B cell (primary cell): ENCODE measurements at regions not wholly inside any gene's neighbourhood (a gene's known extent, or its start where the extent isn't known, plus 50 kb on each side); places are given as distances from the start of the nearest gene placed in this dataset.

Experiments
- ATAC-seq: fragments of 200-7000 bp; cut with Tn5 transposase; one replicate; pipeline ENCODE4 v1.10.0; 2021; ENCODE audit warnings: low read depth, mild to moderate bottlenecking, moderate number of reproducible peaks, moderate library complexity
- CTCF ChIA-PET: fragments of 350-600 bp; sonication (Branson Sonifier 250); formaldehyde crosslinking; loops from one replicate; lab custom pipeline; 2021; ENCODE audit warnings: antibody characterized with exemption, inconsistent platforms; lab: Charles Lee
- POLR2A ChIA-PET: fragments of 350-600 bp; sonication (Branson Sonifier 250); formaldehyde crosslinking; loops from one replicate; lab custom pipeline; 2021; ENCODE audit warnings: antibody characterized with exemption; lab: Charles Lee
- DNase-seq: peaks from one replicate; pipeline ENCODE4 v3.0.0; 2013
- H2AFZ ChIP-seq: 2 replicates; pipeline ENCODE4 v1.6.1; 2012; ENCODE audit warnings: mild to moderate bottlenecking, low read depth, low read length; ENCODE audit not compliant: insufficient read depth, poor library complexity, severe bottlenecking
- H3K27ac ChIP-seq, 2 donors: 1 replicate in 1 of 2; 2 replicates in 1 of 2; pipeline ENCODE4 v1.5.1; 2012 to 2013; ENCODE audit warnings: low read length in 2 of 2, mild to moderate bottlenecking in 2 of 2, moderate library complexity in 1 of 2
- H3K27me3 ChIP-seq, 4 experiments: fragments of 200-600 bp in 1 of 4; sonication (generic) in 1 of 4; replicated peaks in 1 of 4; 1 replicate in 2 of 4; 2 replicates in 2 of 4; pipeline versions ENCODE4 v1.6.1 to v1.7.0; 2013 to 2016; ENCODE audit warnings: low read length in 3 of 4, mild to moderate bottlenecking in 2 of 4, mixed read lengths in 1 of 4, moderate library complexity in 1 of 4; ENCODE audit not compliant: insufficient read depth in 4 of 4, control insufficient read depth in 3 of 4; ENCODE audit errors: control extremely low read depth in 1 of 4
- H3K36me3 ChIP-seq, 2 experiments: replicated peaks in 1 of 2; 1 replicate in 1 of 2; 2 replicates in 1 of 2; pipeline versions ENCODE4 v1.6.1 to v1.7.1; 2013; ENCODE audit warnings: low read length in 1 of 2; ENCODE audit not compliant: insufficient read depth in 2 of 2, control insufficient read depth in 1 of 2; ENCODE audit errors: control extremely low read depth in 1 of 2, extremely low read depth in 1 of 2
- H3K4me1 ChIP-seq, 2 donors: fragments of 200-600 bp in 1 of 2; sonication (generic) in 1 of 2; 1 replicate in 1 of 2; 2 replicates in 1 of 2; pipeline versions ENCODE4 v1.5.1 to v1.6.1; 2013 to 2017; ENCODE audit warnings: low read length in 2 of 2; ENCODE audit not compliant: control insufficient read depth in 2 of 2, insufficient read depth in 2 of 2
- H3K4me2 ChIP-seq: replicated peaks from 2 replicates; pipeline ENCODE3; 2012; ENCODE audit warnings: mild to moderate bottlenecking, low read depth, low read length; ENCODE audit not compliant: poor library complexity, severe bottlenecking
- H3K4me3 ChIP-seq, 5 experiments: fragments of 200-600 bp in 1 of 5; sonication (generic) in 1 of 5; 1 replicate in 3 of 5; 2 replicates in 2 of 5; pipeline versions ENCODE4 v1.5.1 to v1.7.0; 2011 to 2016; ENCODE audit warnings: low read length in 4 of 5, mild to moderate bottlenecking in 4 of 5, low read depth in 2 of 5, control low read depth in 1 of 5, moderate library complexity in 1 of 5; ENCODE audit not compliant: insufficient read depth in 1 of 5; ENCODE audit errors: control extremely low read depth in 1 of 5, extremely low read depth in 1 of 5
- H3K79me2 ChIP-seq: fragments of 200-600 bp; sonication (generic); one replicate; pipeline ENCODE4 v1.6.0; 2016; ENCODE audit warnings: low read length; ENCODE audit not compliant: control insufficient read depth, insufficient read depth
- H3K9ac ChIP-seq: fragments of 200-600 bp; sonication (generic); 2 replicates; pipeline ENCODE4 v1.6.1; 2017; ENCODE audit warnings: mild to moderate bottlenecking, low read length, moderate library complexity
- H3K9me3 ChIP-seq, 3 donors: one replicate each; pipeline versions ENCODE4 v1.6.1 to v1.7.1; 2013; ENCODE audit warnings: low read length in 2 of 3; ENCODE audit not compliant: control insufficient read depth in 2 of 3, insufficient read depth in 1 of 3; ENCODE audit errors: control extremely low read depth in 1 of 3
- H4K20me1 ChIP-seq: 2 replicates; pipeline ENCODE4 v1.6.0; 2012; ENCODE audit warnings: mild to moderate bottlenecking, low read length; ENCODE audit not compliant: insufficient read depth, control insufficient read depth, poor library complexity, severe bottlenecking
- H3K27ac Mint-ChIP-seq: one replicate; pipeline ENCODE4 v1.8.0; 2021; ENCODE audit warnings: mixed read lengths
- H3K27me3 Mint-ChIP-seq: one replicate; pipeline ENCODE4 v1.8.0; 2021; ENCODE audit warnings: mixed read lengths
- H3K4me1 Mint-ChIP-seq: one replicate; pipeline ENCODE4 v1.8.0; 2021; ENCODE audit warnings: mixed read lengths
- H3K4me3 Mint-ChIP-seq: one replicate; pipeline ENCODE4 v1.8.0; 2021; ENCODE audit warnings: mixed read lengths
- H3K9me3 Mint-ChIP-seq: one replicate; pipeline ENCODE4 v1.8.0; 2022; ENCODE audit warnings: mixed read lengths; ENCODE audit not compliant: insufficient read depth
- EZH2 ChIP-seq: IDR thresholded peaks from 2 replicates; pipeline ENCODE4 v1.6.1; 2012; ENCODE audit warnings: borderline replicate concordance, low read depth, mild to moderate bottlenecking, moderate library complexity, low read length; ENCODE audit not compliant: insufficient read depth, poor library complexity, severe bottlenecking
- WGBS: methylation state at CpG from one replicate; pipeline ENCODE4 v1.1.5; 2013; ENCODE audit warnings: missing lambda C conversion rate; ENCODE audit not compliant: insufficient coverage; 5-methylcytosine and 5-hydroxymethylcytosine counted together
- intact Hi-C: fragments of 100-400 bp; cut with micrococcal nuclease; formaldehyde crosslinking; loops from one replicate; pipeline ENCODE4 v1.10.0; 2022
- TF ChIP-seq, protein P1 (sequence below): fragments of 200-600 bp; IDR thresholded peaks from one replicate; pipeline ENCODE4 v1.8.0; 2022; ENCODE audit warnings: antibody characterized with exemption, mild to moderate bottlenecking

DNA sequence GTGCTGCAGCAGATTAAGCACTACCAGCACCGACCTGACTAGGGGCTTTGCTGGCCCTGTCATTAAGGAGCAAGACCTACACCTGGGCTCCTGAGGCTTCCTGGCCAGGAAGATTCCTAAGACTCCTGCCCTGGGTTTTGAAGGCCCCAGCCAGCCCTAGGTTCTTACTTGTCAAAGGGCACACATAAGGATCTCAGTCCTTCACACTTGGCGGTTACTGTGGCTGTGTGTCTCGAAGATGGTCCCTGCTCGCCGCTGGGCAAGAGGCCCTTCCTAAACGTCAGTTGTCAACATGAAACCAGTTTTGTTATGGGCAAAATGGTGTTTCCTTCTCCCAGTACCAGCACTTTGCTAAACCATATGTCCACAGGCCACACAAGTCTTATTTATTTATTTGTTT is 470.6 kb downstream of the TOX3 start:
- WGBS, result 93% methylated on average over 3 of the region's 6 CpGs
- Histone ChIP-seq H2AFZ (no peak overlapping the region), H3K9ac (no peak overlapping the region), H3K79me2 (no peaks in the 10 kb centered on the region), H3K27me3 (no peaks in the 10 kb centered on the region), H3K27ac (no peak overlapping the region), H3K4me3 (no peak overlapping the region), H3K9me3 (peaks cover 0 to 9% (median 0%) of the 10 kb centered on the region in 3 donors), H3K36me3 (no peaks in the 10 kb centered on the region), H4K20me1 (no peaks in the 10 kb centered on the region), H3K4me2 (no peak overlapping the region), H3K4me1 (no peaks in the 10 kb centered on the region)
- ATAC-seq (no peak), DNase-seq (no peak)
- H3K4me3 Mint-ChIP-seq, result no peak overlapping the region
- H3K27ac Mint-ChIP-seq, result no peak overlapping the region
- ChIA-PET CTCF (no interaction called here), POLR2A (no interaction called here)
- peaks cover 3% of the 10 kb centered on the region for H3K9me3 Mint-ChIP-seq
- intact Hi-C loops, result no loop called here
- H3K27me3 Mint-ChIP-seq, result no peaks in the 10 kb centered on the region
- TF ChIP-seq, protein P1, sequence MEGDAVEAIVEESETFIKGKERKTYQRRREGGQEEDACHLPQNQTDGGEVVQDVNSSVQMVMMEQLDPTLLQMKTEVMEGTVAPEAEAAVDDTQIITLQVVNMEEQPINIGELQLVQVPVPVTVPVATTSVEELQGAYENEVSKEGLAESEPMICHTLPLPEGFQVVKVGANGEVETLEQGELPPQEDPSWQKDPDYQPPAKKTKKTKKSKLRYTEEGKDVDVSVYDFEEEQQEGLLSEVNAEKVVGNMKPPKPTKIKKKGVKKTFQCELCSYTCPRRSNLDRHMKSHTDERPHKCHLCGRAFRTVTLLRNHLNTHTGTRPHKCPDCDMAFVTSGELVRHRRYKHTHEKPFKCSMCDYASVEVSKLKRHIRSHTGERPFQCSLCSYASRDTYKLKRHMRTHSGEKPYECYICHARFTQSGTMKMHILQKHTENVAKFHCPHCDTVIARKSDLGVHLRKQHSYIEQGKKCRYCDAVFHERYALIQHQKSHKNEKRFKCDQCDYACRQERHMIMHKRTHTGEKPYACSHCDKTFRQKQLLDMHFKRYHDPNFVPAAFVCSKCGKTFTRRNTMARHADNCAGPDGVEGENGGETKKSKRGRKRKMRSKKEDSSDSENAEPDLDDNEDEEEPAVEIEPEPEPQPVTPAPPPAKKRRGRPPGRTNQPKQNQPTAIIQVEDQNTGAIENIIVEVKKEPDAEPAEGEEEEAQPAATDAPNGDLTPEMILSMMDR, result no peak
- no peak for TF ChIP-seq EZH2
- H3K4me1 Mint-ChIP-seq, result no peaks in the 10 kb centered on the region

DNA sequence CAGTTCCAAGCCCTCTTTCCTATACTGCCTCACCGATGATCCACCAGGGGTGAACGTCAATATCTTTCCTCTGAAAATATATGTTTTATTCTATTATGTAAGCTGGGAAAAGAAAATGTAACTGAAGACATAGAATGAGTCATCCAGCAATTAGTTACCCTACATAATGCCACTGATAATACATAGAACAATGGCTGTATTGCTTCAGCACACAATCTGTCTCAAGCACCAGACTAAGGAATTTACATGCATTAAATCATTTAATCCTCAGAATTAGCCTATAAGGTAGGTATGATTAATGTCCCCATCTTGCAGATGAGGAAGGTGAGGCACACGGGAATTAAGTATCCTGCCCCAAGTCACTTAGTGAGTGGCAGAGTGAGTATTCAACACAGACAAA is 472.8 kb downstream of the TOX3 start:
- intact Hi-C loops, result no loop called here
- CTCF ChIA-PET, result no interaction called here
- H3K4me3 Mint-ChIP-seq, result no peak overlapping the region
- ATAC-seq (no peak), DNase-seq (no peak)
- H3K4me3 ChIP-seq, result no peak overlapping the region
- H3K9me3 Mint-ChIP-seq, result peaks cover 3% of the 10 kb centered on the region
- WGBS, result no CpG with 5 or more reads among the region's 3 CpGs
- no peak overlapping the region for H3K4me2 ChIP-seq
- no peaks in the 10 kb centered on the region for H3K27me3 ChIP-seq
- POLR2A ChIA-PET, result no interaction called here
- H3K27me3 Mint-ChIP-seq, result no peaks in the 10 kb centered on the region
- H3K9me3 ChIP-seq, result peaks cover 0 to 9% (median 0%) of the 10 kb centered on the region in 3 donors
- no peaks in the 10 kb centered on the region for H3K4me1 ChIP-seq
- H3K79me2 ChIP-seq, result no peaks in the 10 kb centered on the region
- TF ChIP-seq, protein P1, result no peak
- TF ChIP-seq EZH2, result no peak
- H2AFZ ChIP-seq, result no peak overlapping the region
- H3K27ac ChIP-seq, result no peak overlapping the region
- H3K36me3 ChIP-seq, result no peaks in the 10 kb centered on the region
- no peaks in the 10 kb centered on the region for H3K4me1 Mint-ChIP-seq
- no peak overlapping the region for H3K27ac Mint-ChIP-seq
- no peak overlapping the region for H3K9ac ChIP-seq
- H4K20me1 ChIP-seq, result no peaks in the 10 kb centered on the region
